Astrocyte (in vitro differentiated cells and primary cell): ENCODE measurements at regions not wholly inside any gene's neighbourhood (a gene's known extent, or its start where the extent isn't known, plus 50 kb on each side); places are given as distances from the start of the nearest gene placed in this dataset.

Source experiments
- EZH2 ChIP-seq: IDR thresholded peaks from 2 replicates; pipeline ENCODE4 v1.6.1; 2012; ENCODE audit warnings: mild to moderate bottlenecking, low read length, inconsistent platforms; ENCODE audit not compliant: insufficient read depth
- TF ChIP-seq, protein P1 (sequence below): IDR thresholded peaks from 2 replicates; pipeline ENCODE4 v1.5.1; 2011; ENCODE audit warnings: low read depth, mild to moderate bottlenecking, inconsistent platforms, low read length, moderate library complexity; ENCODE audit not compliant: insufficient read depth

GRCh38 chr9:116087246-116087645 is 66.3 kb upstream of the PAPPA start:
- TF ChIP-seq, protein P1, sequence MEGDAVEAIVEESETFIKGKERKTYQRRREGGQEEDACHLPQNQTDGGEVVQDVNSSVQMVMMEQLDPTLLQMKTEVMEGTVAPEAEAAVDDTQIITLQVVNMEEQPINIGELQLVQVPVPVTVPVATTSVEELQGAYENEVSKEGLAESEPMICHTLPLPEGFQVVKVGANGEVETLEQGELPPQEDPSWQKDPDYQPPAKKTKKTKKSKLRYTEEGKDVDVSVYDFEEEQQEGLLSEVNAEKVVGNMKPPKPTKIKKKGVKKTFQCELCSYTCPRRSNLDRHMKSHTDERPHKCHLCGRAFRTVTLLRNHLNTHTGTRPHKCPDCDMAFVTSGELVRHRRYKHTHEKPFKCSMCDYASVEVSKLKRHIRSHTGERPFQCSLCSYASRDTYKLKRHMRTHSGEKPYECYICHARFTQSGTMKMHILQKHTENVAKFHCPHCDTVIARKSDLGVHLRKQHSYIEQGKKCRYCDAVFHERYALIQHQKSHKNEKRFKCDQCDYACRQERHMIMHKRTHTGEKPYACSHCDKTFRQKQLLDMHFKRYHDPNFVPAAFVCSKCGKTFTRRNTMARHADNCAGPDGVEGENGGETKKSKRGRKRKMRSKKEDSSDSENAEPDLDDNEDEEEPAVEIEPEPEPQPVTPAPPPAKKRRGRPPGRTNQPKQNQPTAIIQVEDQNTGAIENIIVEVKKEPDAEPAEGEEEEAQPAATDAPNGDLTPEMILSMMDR = no peak
- no peak for TF ChIP-seq EZH2
